ACHN (cell line): ENCODE measurements at regions not wholly inside any gene's neighbourhood (a gene's known extent, or its start where the extent isn't known, plus 50 kb on each side); places are given as distances from the start of the nearest gene placed in this dataset.

ENCODE experiments used
- DNase-seq: peaks from one replicate; pipeline ENCODE4 v3.0.0-alpha.2; 2015
- in situ Hi-C: cut with HindIII; loops from 2 replicates; pipeline ENCODE4 v1.10.0; 2017; ENCODE audit warnings: low sequenced_read_pairs, low pct_ligation_motif_present, low pct_unique_long_range_greater_than_20kb

DNA sequence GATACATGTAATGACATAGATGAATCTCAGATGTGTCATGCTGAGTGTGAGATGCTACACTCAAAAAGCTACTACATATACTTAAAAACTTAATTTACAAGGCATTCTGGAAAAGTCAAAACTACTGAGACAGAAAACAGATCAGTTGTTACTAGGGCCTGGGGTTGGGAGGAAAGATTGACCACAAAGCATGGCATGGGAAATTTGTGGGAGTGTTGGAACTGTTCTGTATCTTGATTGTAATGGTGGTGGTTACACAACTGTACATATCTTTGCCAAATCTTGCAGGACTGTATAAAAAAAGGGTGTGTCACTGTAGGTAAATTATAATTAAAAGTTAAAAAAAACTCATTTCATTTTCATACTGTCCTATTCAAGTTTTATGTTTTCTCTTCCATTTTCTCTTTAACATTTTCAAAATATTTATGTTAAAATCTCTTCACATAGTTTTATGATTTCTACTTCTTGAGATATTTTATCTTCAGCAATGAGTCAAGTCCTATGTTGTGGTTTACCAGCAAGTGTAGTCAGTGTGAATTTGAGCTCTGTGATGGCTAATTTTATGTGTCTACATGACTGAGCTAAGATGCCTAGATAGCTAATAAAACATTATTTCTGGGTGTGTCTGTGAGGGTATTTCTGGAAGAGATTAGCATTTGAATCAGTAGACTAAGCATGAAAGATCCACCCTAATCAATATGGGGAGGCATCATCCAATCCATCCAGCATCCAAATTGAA lies 58.6 kb upstream of the VRK2 start:
- in situ Hi-C loops: no loop called here

DNA sequence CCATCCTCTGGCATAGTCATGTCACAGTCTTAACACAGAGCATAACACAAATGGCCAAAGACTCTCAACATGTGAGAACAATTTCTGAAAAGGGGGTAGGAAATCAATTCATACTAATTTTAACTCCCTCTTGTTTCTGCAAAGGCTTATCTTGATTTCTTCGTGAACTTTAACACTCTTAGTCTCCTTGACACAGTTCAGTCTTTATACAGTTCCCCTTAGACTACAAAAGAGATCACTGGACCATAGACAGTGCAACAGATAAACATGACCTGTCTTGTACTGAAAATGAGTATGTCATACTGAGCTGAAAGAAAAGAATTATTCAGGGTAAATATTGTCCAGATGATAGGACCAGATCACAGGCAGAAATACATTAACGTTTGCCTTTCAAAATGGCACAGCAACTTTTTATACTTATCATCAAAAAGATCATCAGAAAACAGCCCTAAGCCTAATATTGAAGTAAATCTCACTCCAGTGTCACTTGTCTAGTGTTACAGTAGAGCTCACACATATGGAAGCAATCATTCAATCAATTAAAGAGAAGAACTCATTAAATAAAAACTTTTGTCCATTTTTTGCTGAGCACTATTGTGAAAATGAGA lies 56.4 kb upstream of the VRK2 start:
- DNase-seq: no peak
- in situ Hi-C loops: no loop called here

More for the DNA sequence above, 58.6 kb upstream of the VRK2 start:
- no peak for DNase-seq
